H9 (cell line): ENCODE measurements at regions not wholly inside any gene's neighbourhood (a gene's known extent, or its start where the extent isn't known, plus 50 kb on each side); places are given as distances from the start of the nearest gene placed in this dataset.

Experiments
- DNase-seq: peaks from one replicate; pipeline ENCODE4 v3.0.0-alpha.2; 2017
- H2AFZ ChIP-seq: one replicate; pipeline ENCODE4 v1.6.1; 2013; ENCODE audit warnings: mild to moderate bottlenecking, low read length, control low read depth, moderate library complexity
- H2AK5ac ChIP-seq: 2 replicates; pipeline ENCODE4 v1.6.1; 2013; ENCODE audit warnings: low read length, control low read depth, mixed read lengths; ENCODE audit not compliant: insufficient read length
- H2BK120ac ChIP-seq: one replicate; pipeline ENCODE4 v1.6.1; 2013; ENCODE audit warnings: low read depth, mild to moderate bottlenecking, low read length, control low read depth, inconsistent platforms; ENCODE audit not compliant: poor library complexity, severe bottlenecking
- H2BK12ac ChIP-seq: 2 replicates; pipeline ENCODE4 v1.6.1; 2013; ENCODE audit warnings: low read length, control low read depth, mixed read lengths, low read depth; ENCODE audit not compliant: insufficient read length
- H2BK15ac ChIP-seq: 2 replicates; pipeline ENCODE4 v1.6.1; 2013; ENCODE audit warnings: low read depth, low read length, control low read depth
- H2BK20ac ChIP-seq: one replicate; pipeline ENCODE4 v1.6.1; 2013; ENCODE audit warnings: low read depth, mild to moderate bottlenecking, low read length, control low read depth, inconsistent platforms; ENCODE audit not compliant: poor library complexity, severe bottlenecking
- H2BK5ac ChIP-seq: 2 replicates; pipeline ENCODE4 v1.6.1; 2013; ENCODE audit warnings: low read length, control low read depth, mixed read lengths; ENCODE audit not compliant: insufficient read length
- H3K14ac ChIP-seq: 2 replicates; pipeline ENCODE4 v1.6.1; 2013; ENCODE audit warnings: low read length, control low read depth; ENCODE audit not compliant: insufficient read depth
- H3K18ac ChIP-seq: 2 replicates; pipeline ENCODE4 v1.6.1; 2013; ENCODE audit warnings: low read depth, mild to moderate bottlenecking, mixed read lengths, low read length, control low read depth; ENCODE audit not compliant: insufficient read length
- H3K23ac ChIP-seq: 2 replicates; pipeline ENCODE4 v1.6.1; 2013; ENCODE audit warnings: low read length, control low read depth, mixed read lengths, low read depth; ENCODE audit not compliant: insufficient read length
- H3K23me2 ChIP-seq: 2 replicates; pipeline ENCODE4 v1.6.1; 2013; ENCODE audit warnings: low read depth, mild to moderate bottlenecking, mixed read lengths, low read length, control low read depth; ENCODE audit not compliant: insufficient read length, poor library complexity, severe bottlenecking
- H3K27ac ChIP-seq: 2 replicates; pipeline ENCODE4 v1.5.1; 2013; ENCODE audit warnings: low read length, control low read depth, mixed read lengths, low read depth; ENCODE audit not compliant: insufficient read length
- H3K27me3 ChIP-seq: 2 replicates; pipeline ENCODE4 v1.6.1; 2013; ENCODE audit warnings: low read length, control low read depth, inconsistent platforms; ENCODE audit not compliant: insufficient read depth
- H3K4ac ChIP-seq: 2 replicates; pipeline ENCODE4 v1.6.1; 2013; ENCODE audit warnings: low read depth, mild to moderate bottlenecking, control low read depth, inconsistent platforms, low read length, moderate library complexity
- H3K4me1 ChIP-seq: 2 replicates; pipeline ENCODE4 v1.6.1; 2013; ENCODE audit warnings: low read length, control low read depth, inconsistent platforms; ENCODE audit not compliant: insufficient read depth
- H3K4me2 ChIP-seq: 2 replicates; pipeline ENCODE4 v1.6.1; 2013; ENCODE audit warnings: low read length, control low read depth, mixed read lengths; ENCODE audit not compliant: insufficient read length, insufficient read depth
- H3K56ac ChIP-seq: 2 replicates; pipeline ENCODE4 v1.6.1; 2013; ENCODE audit warnings: low read depth, mild to moderate bottlenecking, mixed read lengths, low read length, control low read depth; ENCODE audit not compliant: insufficient read length
- H3K79me1 ChIP-seq: 2 replicates; pipeline ENCODE4 v1.6.1; 2013; ENCODE audit warnings: low read depth, mild to moderate bottlenecking, moderate library complexity, low read length, control low read depth, inconsistent platforms; ENCODE audit not compliant: insufficient read depth, poor library complexity, severe bottlenecking
- H3K79me2 ChIP-seq: 2 replicates; pipeline ENCODE4 v1.6.1; 2013; ENCODE audit warnings: low read length, control low read depth, inconsistent platforms; ENCODE audit not compliant: insufficient read depth
- H3K9ac ChIP-seq: 2 replicates; pipeline ENCODE4 v1.6.1; 2013; ENCODE audit warnings: low read length, control low read depth, mixed read lengths; ENCODE audit not compliant: insufficient read length; ENCODE audit errors: extremely low read depth
- H3K9me3 ChIP-seq: one replicate; pipeline ENCODE4 v1.6.1; 2013; ENCODE audit warnings: low read depth, low read length, inconsistent platforms; ENCODE audit not compliant: control insufficient read depth
- H3T11ph ChIP-seq: one replicate; pipeline ENCODE4 v1.6.1; 2013; ENCODE audit warnings: mild to moderate bottlenecking, low read length, control low read depth, inconsistent platforms
- H4K20me1 ChIP-seq: one replicate; pipeline ENCODE4 v1.6.1; 2013; ENCODE audit not compliant: control insufficient read depth, insufficient read length, insufficient read depth
- H4K5ac ChIP-seq: 2 replicates; pipeline ENCODE4 v1.6.1; 2013; ENCODE audit warnings: low read depth, mild to moderate bottlenecking, mixed read lengths, low read length, control low read depth; ENCODE audit not compliant: insufficient read length
- H4K8ac ChIP-seq: replicated peaks from 2 replicates; pipeline ENCODE4 v1.6.1; 2013; ENCODE audit warnings: low read length, control low read depth, mixed read lengths, low read depth; ENCODE audit not compliant: insufficient read length
- H4K91ac ChIP-seq: 2 replicates; pipeline ENCODE4 v1.6.1; 2013; ENCODE audit warnings: low read depth, mild to moderate bottlenecking, moderate library complexity, mixed read lengths, low read length, control low read depth; ENCODE audit not compliant: insufficient read length
- H3K27ac Mint-ChIP-seq, 3 experiments: 2 replicates in 2 of 3; 3 replicates in 1 of 3; pipeline ENCODE4 v1.8.0; 2020 to 2021; ENCODE audit warnings: mixed read lengths in 3 of 3, mild to moderate bottlenecking in 1 of 3, moderate library complexity in 1 of 3
- H3K27me3 Mint-ChIP-seq: 2 replicates; pipeline ENCODE4 v1.8.0; 2021; ENCODE audit warnings: low read depth, mild to moderate bottlenecking, moderate library complexity, mixed read lengths
- H3K36me3 Mint-ChIP-seq, 3 experiments: 2 replicates in 2 of 3; 3 replicates in 1 of 3; pipeline ENCODE4 v1.8.0; 2020 to 2021; ENCODE audit warnings: low read depth in 3 of 3, mixed read lengths in 3 of 3; ENCODE audit not compliant: insufficient read depth in 1 of 3
- H3K4me1 Mint-ChIP-seq, 2 experiments: 2 replicates each; pipeline ENCODE4 v1.8.0; 2020; ENCODE audit warnings: mixed read lengths in 2 of 2
- H3K4me3 Mint-ChIP-seq, 2 experiments: 2 replicates in 1 of 2; 3 replicates in 1 of 2; pipeline ENCODE4 v1.8.0; 2020 to 2021; ENCODE audit warnings: mild to moderate bottlenecking in 2 of 2, mixed read lengths in 2 of 2, moderate library complexity in 1 of 2
- H3K9me3 Mint-ChIP-seq, 2 experiments: 2 replicates in 1 of 2; 3 replicates in 1 of 2; pipeline ENCODE4 v1.8.0; 2020; ENCODE audit warnings: mild to moderate bottlenecking in 2 of 2, mixed read lengths in 2 of 2, moderate library complexity in 1 of 2
- WGBS: extraction: QIAGEN DNeasy Blood & Tissue Kit; methylation state at CpG from one replicate; pipeline ENCODE4 v1.1.7; 2013; ENCODE audit warnings: missing lambda C conversion rate, low lambda C conversion rate, mixed read lengths; ENCODE audit not compliant: insufficient read length; ENCODE audit errors: extremely low coverage; 5-methylcytosine and 5-hydroxymethylcytosine counted together
- TF ChIP-seq, protein P1 (sequence below): fragments of 200-600 bp; sonication (generic); conservative IDR thresholded peaks from 3 replicates; pipeline ENCODE4 v1.8.0; 2021; ENCODE audit warnings: antibody characterized with exemption, mild to moderate bottlenecking

DNA sequence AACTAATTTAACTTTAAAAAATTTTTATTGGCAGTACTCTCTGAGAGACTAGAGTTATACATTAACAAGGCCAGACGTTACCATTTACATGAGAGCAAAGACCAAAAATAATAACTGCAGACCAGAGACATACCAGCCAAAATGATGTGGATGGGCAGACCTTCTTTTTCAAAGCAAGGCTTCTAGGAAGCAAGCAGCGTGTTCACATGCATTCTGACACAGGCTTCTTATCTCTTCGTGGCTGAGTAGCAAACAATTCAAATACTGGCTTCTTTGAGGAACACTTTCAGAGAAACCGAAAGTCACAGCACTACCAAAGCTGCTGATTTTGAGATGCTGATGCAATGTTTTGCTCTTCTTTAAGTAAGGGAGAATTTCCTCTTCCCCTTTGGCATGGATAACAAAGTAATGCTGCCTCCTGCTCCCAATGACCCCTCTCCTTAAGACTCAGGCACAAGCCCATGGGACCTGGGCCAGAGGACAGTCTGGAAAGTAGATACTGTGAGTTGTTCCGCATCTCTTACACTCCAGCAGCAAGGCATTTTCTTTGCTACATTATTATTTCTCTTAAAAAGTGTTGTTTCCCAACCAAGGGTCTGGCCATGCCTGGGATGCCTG lies 181.9 kb downstream of the MREG start:
- H3K4me1 Mint-ChIP-seq, result peaks cover 2 to 13% of the 10 kb centered on the region in 2 experiments

More for the DNA sequence above, 181.9 kb downstream of the MREG start:
- Mint-ChIP-seq H3K36me3 (no peaks in the 10 kb centered on the region), H3K4me3 (no peak overlapping the region), H3K27ac (no peak overlapping the region), H3K27me3 (no peaks in the 10 kb centered on the region), H3K9me3 (no peaks in the 10 kb centered on the region)
- H3T11ph ChIP-seq, result no peak overlapping the region
- H2AK5ac ChIP-seq, result no peak overlapping the region
- H2BK5ac ChIP-seq, result no peak overlapping the region
- H3K4ac ChIP-seq, result no peak overlapping the region
- H2BK20ac ChIP-seq, result no peak overlapping the region
- no peak overlapping the region for H2AFZ ChIP-seq
- H3K23ac ChIP-seq, result no peak overlapping the region
- H2BK120ac ChIP-seq, result no peak overlapping the region
- no peaks in the 10 kb centered on the region; the same call in 1 of the 2 replicates for H3K4me1 ChIP-seq
- H3K4me2 ChIP-seq, result no peak overlapping the region
- H3K56ac ChIP-seq, result no peak overlapping the region
- no peaks in the 10 kb centered on the region for H3K9me3 ChIP-seq
- DNase-seq, result no peak
- no peaks in the 10 kb centered on the region for H4K20me1 ChIP-seq
- no peaks in the 10 kb centered on the region for H3K79me1 ChIP-seq
- H3K18ac ChIP-seq, result no peak overlapping the region
- TF ChIP-seq, protein P1, sequence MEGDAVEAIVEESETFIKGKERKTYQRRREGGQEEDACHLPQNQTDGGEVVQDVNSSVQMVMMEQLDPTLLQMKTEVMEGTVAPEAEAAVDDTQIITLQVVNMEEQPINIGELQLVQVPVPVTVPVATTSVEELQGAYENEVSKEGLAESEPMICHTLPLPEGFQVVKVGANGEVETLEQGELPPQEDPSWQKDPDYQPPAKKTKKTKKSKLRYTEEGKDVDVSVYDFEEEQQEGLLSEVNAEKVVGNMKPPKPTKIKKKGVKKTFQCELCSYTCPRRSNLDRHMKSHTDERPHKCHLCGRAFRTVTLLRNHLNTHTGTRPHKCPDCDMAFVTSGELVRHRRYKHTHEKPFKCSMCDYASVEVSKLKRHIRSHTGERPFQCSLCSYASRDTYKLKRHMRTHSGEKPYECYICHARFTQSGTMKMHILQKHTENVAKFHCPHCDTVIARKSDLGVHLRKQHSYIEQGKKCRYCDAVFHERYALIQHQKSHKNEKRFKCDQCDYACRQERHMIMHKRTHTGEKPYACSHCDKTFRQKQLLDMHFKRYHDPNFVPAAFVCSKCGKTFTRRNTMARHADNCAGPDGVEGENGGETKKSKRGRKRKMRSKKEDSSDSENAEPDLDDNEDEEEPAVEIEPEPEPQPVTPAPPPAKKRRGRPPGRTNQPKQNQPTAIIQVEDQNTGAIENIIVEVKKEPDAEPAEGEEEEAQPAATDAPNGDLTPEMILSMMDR, result no peak
- H4K8ac ChIP-seq, result no peak overlapping the region
- no peak overlapping the region for H4K5ac ChIP-seq
- no peak overlapping the region for H3K14ac ChIP-seq
- H3K9ac ChIP-seq, result no peak overlapping the region
- H3K79me2 ChIP-seq, result no peaks in the 10 kb centered on the region
- H2BK15ac ChIP-seq, result no peak overlapping the region
- H2BK12ac ChIP-seq, result no peak overlapping the region
- no peaks in the 10 kb centered on the region for H3K23me2 ChIP-seq
- H3K27me3 ChIP-seq, result no peaks in the 10 kb centered on the region
- H4K91ac ChIP-seq, result no peak overlapping the region
- no CpG with 5 or more reads among the region's 5 CpGs for WGBS
- H3K27ac ChIP-seq, result no peak overlapping the region
